SIG-M5 treated with dmso at 0.1 percent for 504 hours (cell line): ENCODE measurements at regions not wholly inside any gene's neighbourhood (a gene's known extent, or its start where the extent isn't known, plus 50 kb on each side); places are given as distances from the start of the nearest gene placed in this dataset.
"Not testable (repeated sequence)": the region's sequence is repeated elsewhere in the genome, so short reads cannot be mapped to it uniquely, and the experiment has no call there.

Experiments used
- DNase-seq: peaks from one replicate; lab custom pipeline; 2025; ENCODE audit not compliant: unreplicated experiment; lab: John Stamatoyannopoulos, UW

DNA sequence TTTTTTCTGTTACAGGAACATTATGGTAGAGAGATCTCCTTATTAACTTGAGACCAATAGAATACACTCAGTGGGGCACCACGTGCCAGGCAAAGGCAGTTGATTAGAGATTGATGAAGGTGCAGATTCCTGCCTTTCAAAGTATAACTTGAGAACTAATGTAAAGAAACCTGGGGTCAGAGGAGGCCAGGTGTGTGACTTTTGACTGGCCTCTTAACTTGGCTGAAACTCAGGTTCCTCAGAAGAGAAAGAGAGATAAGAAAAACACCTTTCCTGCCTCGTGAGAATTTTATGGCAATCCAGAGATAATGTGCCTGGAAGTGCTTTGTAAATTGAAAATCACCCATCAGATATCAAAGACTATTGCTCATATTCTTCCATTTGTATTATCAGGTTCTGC lies 110.7 kb upstream of the GZMB start:
- DNase-seq = no peak

DNA sequence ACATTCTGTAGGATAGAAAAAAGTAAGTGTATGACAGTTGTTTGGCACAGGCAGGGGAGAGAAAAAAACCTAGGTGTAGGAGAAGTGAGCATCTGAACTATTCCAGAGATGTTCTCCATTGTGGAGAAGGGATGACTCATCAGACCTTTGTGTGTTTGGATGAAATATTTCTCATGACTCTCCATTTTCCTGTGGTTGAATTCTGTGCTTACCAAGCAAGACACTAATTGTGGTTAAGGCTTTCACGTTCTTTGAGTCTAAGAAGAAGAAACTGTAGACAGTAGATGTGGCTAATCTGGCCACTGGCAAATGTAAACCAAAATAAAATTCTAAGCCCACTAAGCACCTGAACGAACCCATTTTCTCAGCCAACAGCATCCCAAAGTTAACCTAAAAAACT lies 107.9 kb upstream of the GZMB start:
- DNase-seq = no peak

DNA sequence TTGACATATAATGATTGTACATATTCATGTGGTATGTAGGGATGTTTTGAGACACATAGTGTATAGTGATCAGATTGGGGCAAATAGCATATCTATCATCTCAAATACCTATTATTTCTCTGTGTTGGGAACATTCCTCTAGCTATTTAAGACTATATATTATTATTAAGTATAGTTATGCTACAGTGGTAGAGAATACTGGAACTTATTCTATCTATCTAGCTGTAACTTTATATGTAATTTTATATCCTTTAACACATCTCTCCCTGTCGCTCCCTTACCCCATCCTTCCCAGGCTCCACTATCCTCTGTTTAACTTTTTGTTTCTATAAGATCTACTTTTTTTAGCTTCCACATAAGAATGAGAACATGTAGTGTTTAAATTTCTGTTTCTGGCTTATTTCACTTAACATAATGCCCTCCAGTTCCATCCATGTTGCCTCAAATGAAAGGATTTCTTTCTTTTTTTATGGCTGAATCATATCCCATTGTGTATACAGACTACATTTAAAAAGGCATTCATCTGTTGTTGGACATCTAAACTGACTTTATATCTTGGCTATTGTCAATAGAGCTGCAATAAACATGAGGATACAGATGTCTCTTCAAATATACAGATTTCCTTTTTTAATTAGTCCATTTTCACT lies 102.1 kb upstream of the GZMB start:
- DNase-seq = no peak

DNA sequence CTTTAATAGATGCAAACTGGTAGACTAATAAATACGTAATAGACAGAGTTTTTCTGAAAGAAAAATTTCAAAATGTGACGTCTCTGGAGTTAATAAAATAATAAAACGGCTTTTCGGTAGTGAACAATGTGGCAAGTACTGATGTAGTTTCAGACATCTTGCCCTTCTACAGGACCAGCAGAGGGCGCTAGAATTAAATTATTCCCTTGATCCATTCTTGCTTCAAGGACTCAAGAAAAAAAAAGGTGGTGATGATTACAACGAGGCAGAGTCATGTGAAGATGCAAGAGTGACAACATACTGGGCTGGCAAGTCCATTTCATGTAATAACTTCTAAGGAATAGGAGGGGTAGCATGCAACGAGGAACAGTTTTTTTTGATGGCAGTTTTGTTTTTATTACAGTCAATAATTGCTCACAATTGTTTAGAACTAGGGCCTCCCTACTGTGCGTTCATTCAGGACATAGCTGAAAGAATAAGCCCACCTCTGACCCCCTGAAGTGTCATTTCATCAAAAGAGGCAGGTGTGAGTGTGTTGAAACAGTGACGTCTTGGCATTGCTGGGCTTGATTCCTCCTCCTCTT lies 101.0 kb upstream of the GZMB start:
- peak; percentile 55 for DNase-seq

DNA sequence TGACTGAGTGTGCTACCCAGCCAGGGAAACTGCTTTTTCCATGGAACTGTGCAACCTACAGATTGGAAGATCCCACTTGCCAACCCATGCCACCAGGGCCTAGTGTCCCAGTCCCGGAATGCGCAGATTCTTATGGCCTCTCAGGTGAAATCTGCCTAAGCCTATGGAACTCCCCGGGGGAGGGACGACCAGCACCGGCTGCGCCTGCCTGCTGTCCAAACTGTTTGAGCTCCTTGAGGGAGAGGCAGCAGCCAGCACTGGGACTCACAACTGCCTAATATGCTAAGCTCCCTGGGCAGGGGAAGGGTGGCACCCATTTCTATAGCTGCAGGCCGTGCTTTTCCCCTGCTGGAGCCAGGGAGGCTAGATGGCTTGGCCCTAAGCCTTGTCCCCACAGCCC lies 92.5 kb upstream of the GZMB start:
- DNase-seq = no peak

DNA sequence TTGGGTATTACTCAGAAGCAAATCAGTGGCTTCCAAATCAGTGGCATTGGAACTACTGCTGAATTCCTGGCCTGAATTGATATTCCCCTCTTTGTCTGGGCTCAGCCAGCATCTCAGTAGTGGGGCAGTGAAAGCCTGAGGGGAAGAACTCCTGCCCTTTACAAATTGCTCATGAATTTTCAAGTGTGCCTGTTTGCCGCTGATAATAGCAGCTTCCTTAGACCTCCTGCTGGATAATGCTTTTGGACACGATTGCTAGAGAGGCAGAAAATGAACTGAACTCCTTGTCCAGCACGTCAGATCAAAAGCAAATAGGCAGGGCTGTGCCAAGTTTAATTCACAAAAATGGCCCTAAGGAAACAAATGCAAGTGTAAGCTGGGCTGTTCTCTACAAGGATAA lies 91.3 kb upstream of the GZMB start:
- no peak for DNase-seq

- DNase-seq = no peak
Measured at GRCh38 chr14:24721775-24722174, 87.8 kb upstream of the GZMB start.

DNA sequence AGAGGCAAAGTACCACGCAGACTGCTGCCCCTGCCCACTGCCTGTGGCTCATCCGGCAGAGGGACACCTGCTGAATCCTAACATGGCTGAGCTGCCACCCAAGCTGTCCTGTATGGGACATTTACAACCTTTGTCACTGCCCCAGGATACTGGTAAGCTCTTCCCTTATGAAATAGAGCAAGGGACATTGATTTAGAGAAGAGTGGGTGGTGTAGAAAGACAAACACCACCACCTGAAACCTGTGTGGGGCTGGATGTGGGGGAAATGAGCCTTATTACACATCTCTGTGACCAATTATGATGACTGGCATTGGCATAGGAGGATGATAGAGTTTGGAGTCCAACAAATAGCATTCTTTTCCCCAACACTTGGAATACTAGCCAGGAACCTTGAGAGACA lies 81.2 kb upstream of the GZMB start:
- no peak for DNase-seq

DNA sequence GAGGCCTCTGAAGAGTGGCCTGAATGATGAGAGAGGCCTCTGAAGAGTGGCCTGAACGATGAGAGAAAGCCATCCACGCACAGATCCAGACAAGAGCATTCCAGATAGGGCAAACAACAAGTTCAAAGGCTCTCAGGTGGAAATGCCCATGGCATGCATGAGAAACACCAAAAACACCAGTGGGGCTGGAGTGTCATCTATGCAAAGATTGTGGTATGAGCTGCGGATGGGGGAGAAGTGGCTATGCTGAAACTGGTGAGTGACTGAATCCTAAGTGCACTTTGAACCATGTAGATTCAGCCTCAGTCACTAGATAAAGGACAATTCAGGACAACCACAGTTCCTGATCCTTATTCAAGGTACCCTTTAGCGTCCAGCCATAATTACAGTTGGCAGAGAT lies 79.4 kb upstream of the GZMB start:
- DNase-seq = no peak

DNA sequence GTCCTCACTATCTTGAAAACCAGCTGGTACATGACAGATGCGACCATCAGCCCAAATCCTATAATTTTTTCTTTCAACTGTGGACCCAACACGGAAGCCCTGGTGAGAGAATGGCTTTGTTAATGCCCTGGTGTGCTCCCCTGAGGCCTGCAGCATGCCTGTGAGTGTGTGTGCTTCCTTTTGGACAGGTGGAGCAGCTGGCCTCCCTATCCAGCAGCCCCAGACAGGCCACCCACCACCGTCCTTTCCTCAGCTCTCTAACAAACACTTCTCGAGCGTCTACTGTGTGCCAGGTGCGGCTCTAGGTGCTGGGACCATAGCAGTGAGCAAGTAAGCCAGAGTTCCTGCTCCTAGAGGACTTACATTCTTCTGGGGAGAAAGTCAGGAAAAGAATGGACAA lies 78.9 kb upstream of the GZMB start:
- no peak for DNase-seq

DNA sequence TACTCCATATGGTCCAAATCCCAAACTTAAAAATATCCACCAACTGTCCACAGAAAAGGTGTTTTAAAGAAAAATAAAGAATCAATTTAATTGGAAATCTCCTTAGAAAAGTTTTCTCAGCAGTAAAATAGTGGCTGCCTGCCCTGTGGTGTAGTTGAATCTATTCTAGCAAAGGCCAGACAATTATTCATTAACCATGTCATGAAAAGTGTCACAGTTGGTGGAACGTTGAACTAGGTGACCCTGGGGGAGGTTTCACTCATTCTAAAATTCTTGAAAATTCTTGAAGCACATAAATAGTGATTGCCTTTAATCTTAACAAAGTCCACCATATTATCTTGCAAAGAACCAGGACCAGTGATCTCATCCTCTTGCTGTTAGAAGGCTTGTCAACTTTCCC lies 78.4 kb upstream of the GZMB start:
- no peak for DNase-seq

DNA sequence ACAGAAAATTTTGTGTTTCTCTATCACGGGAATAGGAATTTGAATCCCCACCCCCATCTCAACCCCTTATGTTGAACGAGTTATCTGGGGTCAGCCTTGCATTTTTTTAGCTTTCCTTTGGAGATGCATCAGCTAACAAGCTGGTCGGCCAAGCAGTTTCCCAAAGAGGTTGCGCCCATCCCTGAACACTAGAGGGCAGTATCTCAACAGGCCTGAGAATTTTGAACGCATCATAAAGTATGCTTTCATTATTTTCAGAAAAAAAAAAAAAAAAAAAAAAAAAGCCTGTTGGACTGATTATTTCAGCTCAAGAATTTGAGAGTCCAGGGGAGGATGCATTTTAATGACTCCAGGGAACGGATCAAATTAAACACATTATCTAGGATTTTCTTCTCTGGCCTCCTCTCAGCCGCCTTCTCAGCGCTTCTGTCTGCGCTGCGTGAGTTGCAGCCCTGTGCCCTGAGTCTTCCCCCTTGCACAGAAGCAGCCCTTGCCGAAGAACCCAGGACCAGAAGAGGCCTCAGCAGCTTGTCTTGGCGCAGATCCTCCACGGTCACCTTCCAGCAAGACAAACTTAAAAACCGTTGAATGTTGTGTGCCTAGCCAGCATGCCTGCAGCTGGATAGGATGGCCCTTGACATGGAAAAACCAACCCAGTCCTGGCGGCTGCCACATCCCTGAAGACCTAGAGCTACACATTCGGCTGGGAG lies 76.6 kb upstream of the GZMB start:
- DNase-seq = peak; percentile 52

DNA sequence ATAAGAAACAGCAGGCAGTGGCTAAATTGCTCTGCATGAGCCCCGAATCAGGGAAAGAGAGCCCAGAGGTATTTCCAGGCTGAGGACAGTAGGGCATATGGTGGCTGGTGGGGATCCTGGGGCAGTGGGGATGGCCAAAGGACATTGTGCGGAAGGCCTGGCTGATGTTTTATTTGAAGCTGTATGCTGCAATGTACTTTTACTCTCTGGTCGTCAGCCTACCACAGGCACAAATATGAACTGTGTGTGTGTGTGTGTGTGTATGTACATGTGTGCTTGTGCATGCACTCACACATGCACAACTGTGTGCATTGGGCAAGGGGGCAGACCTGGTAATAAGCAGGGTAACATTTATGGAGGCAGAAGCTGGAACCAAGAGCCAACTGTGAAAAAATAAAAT lies 74.7 kb upstream of the GZMB start:
- DNase-seq = no peak

DNA sequence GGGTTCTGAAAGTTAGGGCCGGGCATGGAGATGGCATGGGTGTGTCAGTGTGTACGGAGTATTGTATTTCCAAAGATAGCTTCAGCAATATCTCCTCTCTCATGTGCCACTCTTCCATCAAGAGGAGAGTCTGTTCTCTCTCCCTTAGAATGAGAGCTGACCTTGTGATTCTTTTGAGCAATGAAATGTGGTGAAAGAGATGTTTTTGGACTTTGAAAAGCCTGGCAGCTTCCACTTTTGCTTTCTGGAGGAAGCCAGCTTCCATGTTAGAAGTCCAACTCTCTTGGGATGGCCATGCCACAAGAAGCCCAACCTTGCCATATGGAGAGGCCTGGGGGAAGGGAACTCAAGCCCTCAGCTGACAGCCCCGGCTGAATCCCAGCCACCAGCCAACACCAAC lies 72.4 kb upstream of the GZMB start:
- no peak for DNase-seq

GRCh38 chr14:24705840-24706239 lies 71.8 kb upstream of the GZMB start:
- peak; percentile 62 for DNase-seq

GRCh38 chr14:24701062-24701461 lies 67.1 kb upstream of the GZMB start:
- DNase-seq = no peak

DNA sequence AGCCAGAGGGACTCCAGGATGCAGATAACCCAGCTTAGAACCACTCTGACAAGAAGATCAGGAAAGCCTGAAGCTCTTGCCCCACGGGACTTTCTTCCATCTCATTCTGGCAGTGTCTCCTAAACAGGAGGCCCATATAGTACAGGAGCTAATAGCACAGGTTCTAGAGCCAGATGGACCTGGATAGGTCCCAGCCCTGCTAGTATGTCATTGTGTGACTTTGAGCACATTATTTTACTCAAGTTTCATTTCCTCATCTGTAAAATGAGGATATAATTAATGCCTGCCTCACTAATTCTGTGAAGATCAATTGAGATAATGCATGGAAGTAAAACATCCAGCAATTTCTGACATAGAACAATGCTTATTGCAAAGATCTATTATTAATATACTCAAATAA lies 66.5 kb upstream of the GZMB start:
- no peak for DNase-seq

DNA sequence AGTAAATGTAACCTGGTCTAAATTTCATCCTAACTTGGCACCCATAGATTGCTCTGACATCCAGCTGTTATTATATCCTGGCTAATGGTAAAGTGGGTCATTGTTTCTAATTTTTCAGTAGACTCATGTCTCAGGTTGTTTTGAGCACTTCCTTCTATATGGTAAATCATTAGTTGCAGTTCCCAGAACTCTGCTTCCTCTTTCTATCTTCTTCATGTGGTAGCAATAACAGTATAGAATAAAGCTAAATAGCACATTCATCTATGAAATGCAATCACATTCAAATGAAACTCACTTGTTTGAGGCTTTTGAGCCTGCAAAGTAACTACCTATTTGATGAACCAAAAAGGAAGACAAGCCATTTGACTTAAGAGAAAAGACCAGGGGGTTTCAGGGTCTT lies 65.1 kb upstream of the GZMB start:
- DNase-seq = peak; percentile 32

GRCh38 chr14:24696280-24696920 lies 62.4 kb upstream of the GZMB start:
- DNase-seq = not testable (repeated sequence)

DNA sequence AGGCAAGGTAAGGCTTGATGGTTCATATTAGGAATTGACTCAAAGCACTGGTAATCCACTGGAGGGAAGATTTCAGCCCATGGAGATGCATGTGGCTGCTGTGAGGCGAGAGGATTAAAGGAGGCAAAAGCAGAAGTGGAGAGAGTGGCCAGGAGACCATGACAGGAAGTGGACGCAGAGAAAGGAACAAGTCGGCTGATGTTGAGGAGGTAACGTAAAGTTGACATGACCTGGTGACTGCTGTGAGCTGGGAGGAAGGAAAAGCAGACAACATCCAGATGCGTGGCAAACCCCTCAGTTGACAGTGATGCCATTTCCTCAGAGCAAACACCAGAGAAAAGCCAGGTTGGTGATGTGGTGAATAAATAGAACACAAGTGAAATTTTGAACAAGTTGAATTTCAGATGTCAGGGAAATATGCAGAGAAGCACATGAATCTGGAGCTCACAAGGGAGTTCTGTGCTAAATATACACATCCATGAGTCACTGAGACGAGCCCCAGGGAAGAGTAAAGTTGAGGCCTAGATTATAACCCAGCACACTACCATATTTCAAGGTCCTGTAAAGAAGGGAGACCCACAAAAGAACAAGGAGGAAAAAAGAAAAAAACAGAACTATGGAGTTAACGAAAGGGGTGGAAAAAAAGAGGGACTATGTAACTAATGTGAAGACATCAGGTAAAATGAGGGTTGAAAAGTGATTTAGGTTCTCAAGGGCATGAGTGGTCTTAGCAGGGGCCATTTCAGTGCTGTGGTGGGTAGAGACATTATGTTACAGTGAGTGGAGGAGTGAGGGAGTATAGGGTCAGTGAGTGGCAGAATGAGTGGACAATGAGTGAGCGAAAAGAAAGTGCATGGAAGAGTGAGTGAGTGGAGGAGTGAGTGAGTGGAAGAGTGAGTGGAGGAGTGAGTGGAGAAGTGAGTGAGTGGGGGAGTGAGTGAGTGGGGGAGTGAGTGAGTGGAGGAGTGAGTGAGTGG lies 61.6 kb upstream of the GZMB start:
- DNase-seq = peak; percentile 71

DNA sequence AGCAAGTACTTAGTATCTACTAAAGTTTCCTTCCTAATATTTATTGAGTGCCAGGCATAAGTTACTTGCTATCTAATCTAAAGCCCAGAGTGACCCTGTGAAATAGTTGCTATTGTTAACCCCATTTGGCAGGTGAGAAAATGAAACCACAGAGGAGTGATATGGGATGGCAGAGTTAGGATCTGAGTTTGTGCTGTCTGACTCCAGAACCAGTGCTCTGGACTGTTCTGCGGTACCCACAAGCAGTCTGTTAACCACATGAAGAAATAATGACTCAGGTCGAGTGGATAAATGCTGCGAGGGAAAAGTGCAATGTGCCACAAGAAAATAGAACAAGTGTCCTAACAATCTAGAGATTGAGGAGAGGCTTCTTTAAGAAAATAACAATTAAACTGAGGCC lies 60.7 kb upstream of the GZMB start:
- no peak for DNase-seq
